Nephron (organoid): ENCODE measurements at regions not wholly inside any gene's neighbourhood (a gene's known extent, or its start where the extent isn't known, plus 50 kb on each side); places are given as distances from the start of the nearest gene placed in this dataset.

ENCODE experiments used
- H3K27ac Mint-ChIP-seq, 3 experiments: 2 replicates each; pipeline ENCODE4 v1.8.0; 2020; ENCODE audit warnings: mixed read lengths in 3 of 3, mild to moderate bottlenecking in 2 of 3, moderate library complexity in 1 of 3
- H3K27me3 Mint-ChIP-seq: 2 replicates; pipeline ENCODE4 v1.8.0; 2021; ENCODE audit warnings: low read depth, mild to moderate bottlenecking, moderate library complexity, mixed read lengths
- H3K36me3 Mint-ChIP-seq: 2 replicates; pipeline ENCODE4 v1.8.0; 2020; ENCODE audit warnings: low read depth, mixed read lengths
- H3K4me1 Mint-ChIP-seq: 2 replicates; pipeline ENCODE4 v1.8.0; 2020; ENCODE audit warnings: mixed read lengths
- H3K4me3 Mint-ChIP-seq, 3 experiments: 2 replicates each; pipeline ENCODE4 v1.8.0; 2020; ENCODE audit warnings: mild to moderate bottlenecking in 3 of 3, mixed read lengths in 3 of 3, moderate library complexity in 2 of 3
- H3K9me3 Mint-ChIP-seq: 2 replicates; pipeline ENCODE4 v1.8.0; 2020; ENCODE audit warnings: mixed read lengths
- TF ChIP-seq, protein P1 (sequence below), 3 experiments: fragments of 200-600 bp; sonication (generic); IDR thresholded peaks; one replicate each; pipeline ENCODE4 v1.5.0; 2021; ENCODE audit warnings: antibody characterized with exemption in 3 of 3; ENCODE audit not compliant: unreplicated experiment in 3 of 3

DNA sequence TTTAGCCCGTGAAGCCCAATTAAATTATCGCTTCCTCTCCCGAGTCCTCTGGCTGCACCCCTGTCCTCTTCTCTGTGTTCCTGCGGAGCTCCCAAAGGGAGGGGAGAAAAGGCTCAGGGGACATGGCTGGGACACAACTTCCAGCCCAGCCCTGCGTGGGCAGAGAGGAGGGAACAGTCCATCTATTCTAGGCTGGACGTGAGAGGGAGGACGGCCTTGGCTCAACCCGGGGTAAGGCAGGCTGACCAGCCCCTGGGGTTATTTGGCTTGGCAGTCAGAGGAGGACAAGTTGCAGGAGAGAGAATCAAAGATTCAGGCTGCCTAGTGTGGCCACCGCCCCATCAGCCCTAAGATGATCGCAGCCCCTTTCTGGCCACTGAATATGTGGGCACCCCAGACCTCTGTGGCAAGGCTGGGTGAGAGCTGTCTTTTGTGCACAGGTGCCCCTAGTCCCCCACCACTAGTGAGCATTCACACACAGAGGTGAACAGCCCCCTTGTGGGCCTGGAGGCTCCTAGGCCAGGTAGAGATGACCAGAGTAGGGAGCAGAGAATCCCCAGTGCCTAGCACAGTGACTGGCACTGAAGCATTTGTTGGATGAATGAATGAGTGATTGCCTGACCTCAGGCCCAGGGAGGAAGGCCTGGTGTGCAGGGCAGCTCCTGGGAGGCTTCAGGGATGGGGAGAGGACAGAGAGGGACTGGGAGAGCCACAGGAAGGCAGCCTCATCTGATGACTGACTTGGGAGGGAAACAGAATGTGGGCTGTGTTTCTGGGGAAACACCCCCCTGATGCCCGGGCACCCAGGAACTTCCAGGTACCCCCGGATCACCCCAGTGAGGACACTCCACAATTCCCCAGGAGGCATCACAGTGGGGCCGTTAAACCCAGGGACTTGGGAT lies 133.9 kb downstream of the C9orf50 start:
- Mint-ChIP-seq H3K9me3 (no peaks in the 10 kb centered on the region), H3K4me1 (peaks cover 70% of the 10 kb centered on the region), H3K36me3 (no peaks in the 10 kb centered on the region), H3K27me3 (peaks cover 4% of the 10 kb centered on the region), H3K4me3 (peak overlapping the region; percentile 76 to 83 (median 79)), H3K27ac (peak overlapping the region; percentile 99 to 100 (median 99))
- TF ChIP-seq, protein P1, sequence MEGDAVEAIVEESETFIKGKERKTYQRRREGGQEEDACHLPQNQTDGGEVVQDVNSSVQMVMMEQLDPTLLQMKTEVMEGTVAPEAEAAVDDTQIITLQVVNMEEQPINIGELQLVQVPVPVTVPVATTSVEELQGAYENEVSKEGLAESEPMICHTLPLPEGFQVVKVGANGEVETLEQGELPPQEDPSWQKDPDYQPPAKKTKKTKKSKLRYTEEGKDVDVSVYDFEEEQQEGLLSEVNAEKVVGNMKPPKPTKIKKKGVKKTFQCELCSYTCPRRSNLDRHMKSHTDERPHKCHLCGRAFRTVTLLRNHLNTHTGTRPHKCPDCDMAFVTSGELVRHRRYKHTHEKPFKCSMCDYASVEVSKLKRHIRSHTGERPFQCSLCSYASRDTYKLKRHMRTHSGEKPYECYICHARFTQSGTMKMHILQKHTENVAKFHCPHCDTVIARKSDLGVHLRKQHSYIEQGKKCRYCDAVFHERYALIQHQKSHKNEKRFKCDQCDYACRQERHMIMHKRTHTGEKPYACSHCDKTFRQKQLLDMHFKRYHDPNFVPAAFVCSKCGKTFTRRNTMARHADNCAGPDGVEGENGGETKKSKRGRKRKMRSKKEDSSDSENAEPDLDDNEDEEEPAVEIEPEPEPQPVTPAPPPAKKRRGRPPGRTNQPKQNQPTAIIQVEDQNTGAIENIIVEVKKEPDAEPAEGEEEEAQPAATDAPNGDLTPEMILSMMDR (IDR thresholded peaks at IDR 0.05; ENCODE audit: unreplicated experiment in 3 of 3): no peak

DNA sequence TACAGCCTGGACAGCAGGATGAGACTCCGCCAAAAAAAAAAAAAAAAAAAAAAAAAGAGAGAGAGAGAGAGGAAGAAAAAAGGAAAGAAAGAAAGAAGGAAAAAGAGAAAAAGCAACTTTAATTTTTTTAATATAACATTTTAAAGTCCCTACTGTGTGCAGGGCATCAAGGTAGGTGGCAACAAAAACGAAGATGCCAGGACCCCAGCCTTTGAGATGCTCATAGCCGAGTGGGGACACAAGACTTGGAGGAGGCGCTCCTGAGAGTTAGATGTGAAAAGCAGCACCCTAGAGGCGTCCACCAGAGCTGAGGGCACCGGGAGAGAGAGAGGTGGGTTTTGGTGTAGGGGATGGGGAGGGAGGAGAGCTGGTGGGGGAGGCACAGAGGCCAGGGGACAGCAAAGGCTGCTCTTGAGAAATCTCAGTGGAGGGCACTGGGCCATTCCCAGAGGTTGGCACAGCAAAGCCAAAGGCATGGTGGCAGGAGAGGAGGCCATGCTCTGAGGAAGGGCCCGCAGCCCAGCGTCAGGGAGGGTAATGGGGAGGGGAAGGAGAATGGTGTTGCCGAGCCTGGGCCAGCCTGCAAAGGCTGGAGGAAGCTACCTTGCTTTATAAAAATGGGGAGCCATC lies 135.6 kb downstream of the C9orf50 start:
- no peaks in the 10 kb centered on the region for H3K36me3 Mint-ChIP-seq
- H3K9me3 Mint-ChIP-seq: no peaks in the 10 kb centered on the region
- TF ChIP-seq, protein P1 (IDR thresholded peaks at IDR 0.05; ENCODE audit: unreplicated experiment in 3 of 3): no peak
- peak overlapping the region; percentile 99 to 100 (median 99) for H3K27ac Mint-ChIP-seq
- H3K4me1 Mint-ChIP-seq: peaks cover 71% of the 10 kb centered on the region
- H3K27me3 Mint-ChIP-seq: no peaks in the 10 kb centered on the region
- peak overlapping the region; percentile 51 to 60 (median 51) for H3K4me3 Mint-ChIP-seq

DNA sequence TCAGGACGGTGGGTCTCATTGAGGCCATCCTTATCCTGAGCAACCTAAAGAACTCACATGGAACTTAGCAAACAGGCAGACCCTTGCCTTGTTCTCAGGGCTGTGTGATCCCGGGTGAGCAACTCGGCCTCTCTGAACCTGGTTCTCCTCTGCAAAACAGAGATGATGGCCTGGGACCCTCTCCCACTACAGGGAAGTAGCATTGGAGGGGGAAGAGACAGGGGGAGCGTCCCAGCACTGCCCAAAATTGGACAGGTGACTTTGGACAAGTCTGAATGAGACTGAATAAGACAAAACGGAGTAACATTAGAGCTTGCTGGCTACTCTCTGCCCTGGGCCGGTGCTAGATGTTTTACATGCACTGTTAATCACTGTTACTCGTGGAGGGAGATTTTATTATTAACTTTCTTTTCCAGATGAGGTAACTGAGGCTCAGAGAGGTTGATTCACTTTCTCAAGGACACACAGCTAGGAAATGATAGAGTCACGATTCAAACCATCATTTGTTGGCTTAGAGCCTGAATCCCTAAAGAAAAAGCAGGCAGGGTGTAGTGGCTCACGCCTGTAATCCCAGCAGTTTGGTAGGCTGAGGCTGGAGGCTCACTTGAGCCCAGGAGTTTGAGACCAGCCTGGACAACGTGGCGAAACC lies 136.4 kb downstream of the C9orf50 start:
- TF ChIP-seq, protein P1 (IDR thresholded peaks at IDR 0.05; ENCODE audit: unreplicated experiment in 3 of 3): no peak
- peaks cover 74% of the 10 kb centered on the region for H3K4me1 Mint-ChIP-seq
- peak overlapping the region; percentile 16 to 47 (median 40) for H3K4me3 Mint-ChIP-seq
- peak overlapping the region; percentile 99 to 100 (median 99) for H3K27ac Mint-ChIP-seq
- no peaks in the 10 kb centered on the region for H3K9me3 Mint-ChIP-seq
- no peaks in the 10 kb centered on the region for H3K27me3 Mint-ChIP-seq
- no peaks in the 10 kb centered on the region for H3K36me3 Mint-ChIP-seq

DNA sequence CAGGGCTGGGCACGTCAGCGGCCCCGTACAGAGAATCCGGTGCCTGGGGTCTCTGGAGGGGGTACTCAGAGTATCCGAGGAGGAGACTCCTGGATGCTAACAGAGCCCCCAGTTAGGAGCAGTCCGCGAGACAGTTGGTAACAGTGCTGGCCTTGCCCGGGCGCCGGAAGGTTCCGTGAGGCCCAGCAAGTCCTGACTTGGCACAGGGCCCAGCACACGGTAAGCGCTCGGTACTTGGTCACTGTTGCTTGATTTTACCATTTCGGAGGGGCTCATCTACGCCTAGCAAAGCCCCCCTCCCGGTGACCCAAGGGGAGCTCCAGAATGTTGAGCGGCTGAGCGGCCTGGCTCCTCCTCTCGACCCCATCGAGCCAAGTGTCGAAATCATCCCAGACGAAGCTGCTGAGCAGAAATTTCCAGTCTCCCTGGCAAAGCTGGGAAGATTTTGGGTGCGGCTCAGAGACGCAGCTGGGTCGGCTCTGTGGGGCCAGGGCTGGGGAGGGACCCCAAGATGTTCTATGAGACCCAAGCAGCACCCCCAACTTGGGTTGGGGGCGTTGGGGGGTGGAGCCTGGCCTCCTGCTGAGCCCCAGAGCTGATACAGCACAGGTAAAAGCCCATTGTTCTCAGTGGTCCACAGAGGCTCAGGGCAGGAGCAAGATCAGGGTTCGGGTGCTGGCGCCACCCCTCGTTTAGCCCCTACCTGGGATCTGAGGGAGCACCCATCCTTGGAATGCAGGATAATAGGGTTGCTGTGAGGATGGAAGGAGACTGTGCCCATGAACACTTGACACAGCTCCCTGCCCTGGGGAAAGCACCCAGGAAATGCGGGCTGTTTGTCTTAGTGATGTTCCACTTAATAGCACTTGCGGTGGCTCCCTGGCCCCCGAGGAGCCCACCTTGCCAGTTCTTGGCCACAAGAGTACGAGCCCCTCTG lies 137.2 kb downstream of the C9orf50 start:
- peaks cover 76% of the 10 kb centered on the region for H3K4me1 Mint-ChIP-seq
- TF ChIP-seq, protein P1 (IDR thresholded peaks at IDR 0.05; ENCODE audit: unreplicated experiment in 3 of 3): no peak
- H3K9me3 Mint-ChIP-seq: no peaks in the 10 kb centered on the region
- no peaks in the 10 kb centered on the region for H3K36me3 Mint-ChIP-seq
- H3K27me3 Mint-ChIP-seq: no peaks in the 10 kb centered on the region
- H3K27ac Mint-ChIP-seq: peak overlapping the region; percentile 99 to 100 (median 99)
- H3K4me3 Mint-ChIP-seq: peak overlapping the region; percentile 66 to 82 (median 77)
